ENCODE measurements at regions not wholly inside any gene's neighbourhood (a gene's known extent, or its start where the extent isn't known, plus 50 kb on each side); places are given as distances from the start of the nearest gene placed in this dataset.

DNA sequence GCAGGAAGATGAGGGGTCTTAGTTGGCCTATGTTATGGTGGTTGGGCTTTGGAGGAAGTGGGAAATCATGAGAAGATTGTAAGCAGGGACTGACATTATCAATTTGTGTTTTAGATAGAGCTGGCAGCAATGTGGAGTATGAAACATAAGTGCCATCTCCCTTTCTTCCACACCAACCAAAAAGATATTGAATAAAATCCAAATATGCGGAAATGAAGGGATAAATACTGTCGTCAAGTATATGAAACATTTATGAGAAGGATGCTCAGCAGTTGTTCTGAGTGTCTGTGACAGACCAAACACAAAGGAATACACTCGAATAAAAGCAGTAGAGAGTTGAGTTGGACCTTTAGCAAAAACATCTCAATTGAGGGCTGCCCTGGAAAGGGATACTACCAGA lies 1090.0 kb upstream of the ZEB2 start:
- Histone ChIP-seq H3K27me3 (no peaks in the 10 kb centered on the region), H3K27ac (no peak overlapping the region), H3K9me3 (ENCODE audit: low read depth) (no peaks in the 10 kb centered on the region), H3K36me3 (no peaks in the 10 kb centered on the region), H3K4me3 (no peak overlapping the region), H3K4me1 (ENCODE audit: low read depth) (no peaks in the 10 kb centered on the region)
- TF ChIP-seq, protein P1, sequence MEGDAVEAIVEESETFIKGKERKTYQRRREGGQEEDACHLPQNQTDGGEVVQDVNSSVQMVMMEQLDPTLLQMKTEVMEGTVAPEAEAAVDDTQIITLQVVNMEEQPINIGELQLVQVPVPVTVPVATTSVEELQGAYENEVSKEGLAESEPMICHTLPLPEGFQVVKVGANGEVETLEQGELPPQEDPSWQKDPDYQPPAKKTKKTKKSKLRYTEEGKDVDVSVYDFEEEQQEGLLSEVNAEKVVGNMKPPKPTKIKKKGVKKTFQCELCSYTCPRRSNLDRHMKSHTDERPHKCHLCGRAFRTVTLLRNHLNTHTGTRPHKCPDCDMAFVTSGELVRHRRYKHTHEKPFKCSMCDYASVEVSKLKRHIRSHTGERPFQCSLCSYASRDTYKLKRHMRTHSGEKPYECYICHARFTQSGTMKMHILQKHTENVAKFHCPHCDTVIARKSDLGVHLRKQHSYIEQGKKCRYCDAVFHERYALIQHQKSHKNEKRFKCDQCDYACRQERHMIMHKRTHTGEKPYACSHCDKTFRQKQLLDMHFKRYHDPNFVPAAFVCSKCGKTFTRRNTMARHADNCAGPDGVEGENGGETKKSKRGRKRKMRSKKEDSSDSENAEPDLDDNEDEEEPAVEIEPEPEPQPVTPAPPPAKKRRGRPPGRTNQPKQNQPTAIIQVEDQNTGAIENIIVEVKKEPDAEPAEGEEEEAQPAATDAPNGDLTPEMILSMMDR (IDR thresholded peaks at IDR 0.05; ENCODE audit: low read depth, low read length), result no peak
- DNase-seq (ENCODE audit: low read depth in 1 of 2, low spot score in 1 of 2), result no peak

DNA sequence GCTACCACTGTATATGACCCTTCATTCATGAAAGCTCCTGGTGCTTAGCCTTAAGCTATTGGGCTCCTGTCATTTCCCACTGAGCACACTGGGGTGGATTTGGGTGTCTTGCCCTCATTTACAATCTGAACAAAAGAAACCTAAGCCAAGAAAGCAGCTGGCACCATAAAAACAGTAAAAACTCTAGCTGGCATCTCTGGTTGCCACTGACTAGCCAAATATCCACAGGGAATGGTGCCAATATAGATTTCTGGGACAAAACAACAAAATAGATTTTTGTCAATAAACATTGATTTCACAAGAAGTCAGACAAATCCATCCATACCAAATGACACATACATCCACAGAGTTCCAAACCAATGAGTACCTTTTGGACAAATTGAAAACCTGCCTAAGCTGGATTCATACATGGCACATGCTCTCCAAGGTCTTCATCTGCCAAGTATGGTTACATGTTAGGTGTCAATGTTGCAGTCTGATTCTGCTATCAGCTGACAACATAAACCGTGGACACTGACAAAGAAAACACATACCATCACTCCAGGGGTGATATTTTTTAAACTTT lies 1081.5 kb upstream of the ZEB2 start:
- H3K4me3 ChIP-seq, result no peak overlapping the region
- H3K27me3 ChIP-seq, result no peaks in the 10 kb centered on the region
- no peaks in the 10 kb centered on the region for H3K36me3 ChIP-seq

GRCh38 chr2:145600811-145601210 lies 1080.9 kb upstream of the ZEB2 start:
- TF ChIP-seq, protein P1 (IDR thresholded peaks at IDR 0.05; ENCODE audit: low read depth, low read length), result no peak
- no peaks in the 10 kb centered on the region for H3K27me3 ChIP-seq
- H3K4me1 ChIP-seq (ENCODE audit: low read depth), result no peaks in the 10 kb centered on the region
- DNase-seq (ENCODE audit: low read depth in 1 of 2, low spot score in 1 of 2), result no peak
- no peaks in the 10 kb centered on the region for H3K9me3 ChIP-seq (ENCODE audit: low read depth)
- no peak overlapping the region for H3K4me3 ChIP-seq
- no peak overlapping the region for H3K27ac ChIP-seq
- no peaks in the 10 kb centered on the region for H3K36me3 ChIP-seq

More for the DNA sequence above, 1081.5 kb upstream of the ZEB2 start:
- H3K4me1 ChIP-seq (ENCODE audit: low read depth), result no peaks in the 10 kb centered on the region
- TF ChIP-seq, protein P1 (IDR thresholded peaks at IDR 0.05; ENCODE audit: low read depth, low read length), result no peak
- no peak overlapping the region for H3K27ac ChIP-seq
- no peak for DNase-seq (ENCODE audit: low read depth in 1 of 2, low spot score in 1 of 2)
- no peaks in the 10 kb centered on the region for H3K9me3 ChIP-seq (ENCODE audit: low read depth)

- Histone ChIP-seq H3K9me3 (ENCODE audit: low read depth) (no peaks in the 10 kb centered on the region), H3K27me3 (no peaks in the 10 kb centered on the region), H3K4me3 (no peak overlapping the region), H3K4me1 (ENCODE audit: low read depth) (no peaks in the 10 kb centered on the region), H3K36me3 (no peaks in the 10 kb centered on the region), H3K27ac (no peak overlapping the region)
- DNase-seq (ENCODE audit: low read depth in 1 of 2, low spot score in 1 of 2), result no peak
- TF ChIP-seq, protein P1 (IDR thresholded peaks at IDR 0.05; ENCODE audit: low read depth, low read length), result no peak
Measured at GRCh38 chr2:145599756-145600155, 1079.8 kb upstream of the ZEB2 start.

DNA sequence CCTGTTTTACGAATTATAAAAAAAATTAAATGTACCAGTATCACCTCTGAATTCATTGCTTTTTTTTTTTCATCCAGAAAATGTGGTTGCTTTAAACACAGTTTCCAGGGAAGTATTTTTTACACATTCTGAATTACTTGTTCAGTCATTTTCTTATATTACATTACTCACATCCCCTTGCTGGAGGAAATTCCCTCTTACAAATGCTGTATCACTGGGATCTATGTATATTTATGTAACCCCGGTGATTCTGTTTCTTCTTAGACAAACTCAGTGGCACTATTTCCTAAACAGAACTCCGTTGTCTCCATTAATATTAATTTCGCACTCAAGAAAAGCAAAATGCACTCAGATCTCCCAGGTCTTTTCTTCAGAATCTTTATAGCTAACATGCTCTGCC lies 1078.5 kb upstream of the ZEB2 start:
- TF ChIP-seq, protein P1 (IDR thresholded peaks at IDR 0.05; ENCODE audit: low read depth, low read length), result no peak
- no peak overlapping the region for H3K4me3 ChIP-seq
- no peaks in the 10 kb centered on the region for H3K27me3 ChIP-seq
- no peak overlapping the region for H3K27ac ChIP-seq
- H3K4me1 ChIP-seq (ENCODE audit: low read depth), result no peaks in the 10 kb centered on the region
- no peaks in the 10 kb centered on the region for H3K36me3 ChIP-seq
- DNase-seq (ENCODE audit: low read depth in 1 of 2, low spot score in 1 of 2), result no peak
- H3K9me3 ChIP-seq (ENCODE audit: low read depth), result no peaks in the 10 kb centered on the region
